Kidney glomerular epithelial cell (primary cell): ENCODE measurements at regions not wholly inside any gene's neighbourhood (a gene's known extent, or its start where the extent isn't known, plus 50 kb on each side); places are given as distances from the start of the nearest gene placed in this dataset.

ENCODE experiments used
- DNase-seq: peaks from one replicate; lab custom pipeline; 2025; lab: John Stamatoyannopoulos, UW

DNA sequence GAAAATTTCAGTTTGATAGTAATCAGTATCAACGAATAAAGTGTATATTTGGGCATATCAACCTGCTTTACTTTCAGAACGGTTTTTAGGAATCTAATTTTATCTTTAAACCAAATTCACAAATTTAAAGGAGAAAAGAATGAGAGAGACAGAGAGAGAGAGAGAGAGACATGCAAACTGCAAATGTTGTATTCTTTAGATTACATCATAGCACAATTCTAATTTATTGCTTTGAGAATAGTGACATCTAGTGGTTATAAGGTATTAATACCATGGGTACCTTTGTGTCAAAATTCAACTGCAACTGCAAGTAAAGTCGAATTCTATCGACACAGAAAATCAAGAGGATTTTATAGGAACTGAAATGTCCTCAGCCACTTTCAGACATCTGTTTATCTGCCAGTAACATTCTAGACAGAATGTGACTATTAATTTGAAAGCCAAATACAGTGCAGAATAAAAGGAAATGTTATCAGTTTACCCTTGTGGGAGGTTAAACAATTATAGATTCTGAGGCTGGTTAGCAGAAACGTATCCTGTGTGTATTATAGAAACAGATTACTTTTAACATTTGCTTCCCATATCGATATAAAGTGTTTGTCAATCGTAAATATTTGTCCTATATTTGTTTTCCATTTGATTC lies 529.8 kb upstream of the VRK2 start:
- peak; percentile 76 for DNase-seq

- DNase-seq: no peak
Observed at GRCh38 chr2:57523304-57523703, 523.3 kb upstream of the VRK2 start.

- no peak for DNase-seq
Observed at GRCh38 chr2:57527685-57528084, 518.9 kb upstream of the VRK2 start.

- DNase-seq: no peak
Observed at GRCh38 chr2:57528499-57528898, 518.1 kb upstream of the VRK2 start.

GRCh38 chr2:57534358-57534757 lies 512.2 kb upstream of the VRK2 start:
- DNase-seq: no peak

- DNase-seq: no peak
Observed at GRCh38 chr2:57536535-57537231, 509.9 kb upstream of the VRK2 start.

DNA sequence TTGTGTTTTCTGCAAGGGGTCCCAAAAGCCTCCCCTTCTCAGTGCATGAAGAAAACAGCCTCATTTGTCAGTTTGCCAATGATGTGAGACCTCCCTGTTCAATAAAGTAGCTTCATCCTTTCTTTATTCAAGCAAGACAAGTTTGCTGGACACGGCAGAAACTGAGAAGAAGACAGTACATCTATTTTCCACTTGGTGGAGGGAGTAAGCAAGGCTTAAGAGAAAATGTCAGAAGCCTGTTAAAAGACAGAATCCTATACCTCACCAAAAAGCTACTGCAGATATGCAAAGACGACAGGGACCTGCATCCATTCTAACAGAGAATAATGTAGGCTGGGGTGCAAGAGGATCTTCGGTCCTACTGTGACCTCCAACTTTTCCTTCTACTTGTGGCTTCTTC lies 506.8 kb upstream of the VRK2 start:
- DNase-seq: no peak

DNA sequence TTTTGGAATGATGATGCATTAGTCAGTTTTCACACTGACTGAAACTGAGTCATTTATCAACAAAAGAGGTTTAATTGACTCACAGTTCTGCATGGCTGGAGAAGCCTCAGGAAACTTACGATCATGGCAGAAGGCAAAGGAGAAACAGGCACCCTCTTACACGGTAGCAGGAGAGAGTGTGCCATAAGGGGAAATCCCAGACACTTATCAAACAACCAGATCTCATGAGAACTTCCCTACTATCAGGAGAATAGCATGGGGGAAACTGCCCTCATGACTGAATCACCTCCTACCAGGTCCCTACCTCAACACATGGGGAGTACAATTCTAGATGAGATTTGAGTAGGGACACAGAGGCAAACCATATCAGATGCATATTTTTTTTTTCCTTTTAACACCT lies 504.5 kb upstream of the VRK2 start:
- peak; percentile 21 for DNase-seq

DNA sequence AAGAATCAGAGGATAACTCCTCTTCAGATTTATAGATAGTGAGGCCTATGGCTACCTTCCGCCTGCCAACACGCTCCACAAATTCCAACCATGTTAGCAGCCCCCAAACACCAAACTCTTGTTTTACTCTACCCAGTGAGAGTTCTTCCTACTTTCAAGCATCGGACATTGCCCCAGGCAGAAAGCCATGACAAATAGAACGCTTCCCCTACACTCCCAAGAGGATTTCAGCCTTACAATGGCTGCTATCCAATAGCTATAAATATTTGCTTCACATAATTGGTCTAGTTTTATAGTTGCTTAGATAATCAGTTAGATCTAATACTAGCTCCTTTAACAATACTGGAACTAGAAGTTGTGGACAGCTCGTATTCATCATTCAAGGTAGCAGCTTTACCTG lies 503.4 kb upstream of the VRK2 start:
- no peak for DNase-seq

- no peak for DNase-seq
Observed at GRCh38 chr2:57544624-57545023, 502.0 kb upstream of the VRK2 start.

GRCh38 chr2:57546478-57546877 lies 500.1 kb upstream of the VRK2 start:
- no peak for DNase-seq

- no peak for DNase-seq
Observed at GRCh38 chr2:57549642-57550102, 496.9 kb upstream of the VRK2 start.

GRCh38 chr2:57550912-57551311 lies 495.7 kb upstream of the VRK2 start:
- DNase-seq: no peak

- DNase-seq: no peak
Observed at GRCh38 chr2:57552885-57553284, 493.7 kb upstream of the VRK2 start.

DNA sequence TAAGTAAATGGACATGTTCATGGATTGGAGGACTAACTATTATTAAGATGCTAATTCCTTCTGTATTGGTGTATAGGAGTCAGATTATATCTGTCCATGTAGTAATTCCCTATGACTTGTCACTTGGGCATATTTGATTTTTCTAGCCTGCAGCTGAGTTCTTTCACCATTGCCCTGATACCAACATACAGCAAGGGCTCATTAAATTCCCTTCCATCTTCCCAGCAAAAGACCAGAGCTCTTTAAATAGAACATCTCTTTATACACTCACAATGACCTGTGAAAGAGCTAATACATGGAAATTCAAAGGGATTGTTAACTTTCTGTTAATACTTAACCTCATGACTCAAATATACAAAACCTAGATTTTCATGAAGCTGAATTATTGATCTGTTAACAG lies 492.3 kb upstream of the VRK2 start:
- no peak for DNase-seq

GRCh38 chr2:57558312-57558711 lies 488.3 kb upstream of the VRK2 start:
- DNase-seq: no peak

- no peak for DNase-seq
Observed at GRCh38 chr2:57562495-57562894, 484.1 kb upstream of the VRK2 start.

GRCh38 chr2:57563015-57563414 lies 483.6 kb upstream of the VRK2 start:
- no peak for DNase-seq

DNA sequence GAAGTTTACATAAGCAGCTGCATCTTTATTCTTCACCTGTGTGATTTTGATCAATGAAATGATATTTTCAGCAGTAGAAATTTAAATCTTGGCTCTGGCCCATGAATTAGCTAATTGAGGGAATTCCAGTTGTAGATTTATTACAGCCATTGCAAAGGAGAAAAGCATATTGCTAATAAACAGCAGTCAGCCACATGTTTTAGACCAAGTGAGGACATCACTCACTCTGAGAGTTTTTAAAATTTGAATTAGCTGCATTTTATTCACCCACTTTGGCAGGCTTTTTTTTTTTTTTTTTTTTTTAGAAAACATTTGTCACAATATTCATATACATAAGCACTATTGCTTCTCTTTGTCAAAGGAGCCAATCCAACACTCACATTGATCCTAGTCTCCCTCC lies 479.4 kb upstream of the VRK2 start:
- DNase-seq: no peak

GRCh38 chr2:57569396-57569795 lies 477.2 kb upstream of the VRK2 start:
- DNase-seq: no peak

DNA sequence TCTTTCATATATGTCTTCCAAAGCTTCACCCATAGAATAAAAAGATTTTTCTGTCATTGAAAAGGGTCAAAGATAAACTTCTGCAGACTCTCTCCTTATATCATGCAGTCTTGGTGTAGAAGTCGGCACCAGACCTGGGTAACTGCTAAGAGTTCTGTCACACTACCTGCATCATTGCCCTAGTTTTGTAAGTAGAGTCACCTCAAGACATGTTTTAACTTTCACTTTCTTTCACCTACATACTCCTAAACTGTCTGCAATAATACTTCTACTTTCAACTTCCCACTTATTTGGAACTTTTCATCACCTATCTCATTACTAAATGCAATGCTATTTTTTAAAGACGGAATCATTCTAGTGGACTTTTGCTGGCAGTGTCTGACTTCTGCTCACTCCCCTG lies 475.6 kb upstream of the VRK2 start:
- DNase-seq: no peak

DNA sequence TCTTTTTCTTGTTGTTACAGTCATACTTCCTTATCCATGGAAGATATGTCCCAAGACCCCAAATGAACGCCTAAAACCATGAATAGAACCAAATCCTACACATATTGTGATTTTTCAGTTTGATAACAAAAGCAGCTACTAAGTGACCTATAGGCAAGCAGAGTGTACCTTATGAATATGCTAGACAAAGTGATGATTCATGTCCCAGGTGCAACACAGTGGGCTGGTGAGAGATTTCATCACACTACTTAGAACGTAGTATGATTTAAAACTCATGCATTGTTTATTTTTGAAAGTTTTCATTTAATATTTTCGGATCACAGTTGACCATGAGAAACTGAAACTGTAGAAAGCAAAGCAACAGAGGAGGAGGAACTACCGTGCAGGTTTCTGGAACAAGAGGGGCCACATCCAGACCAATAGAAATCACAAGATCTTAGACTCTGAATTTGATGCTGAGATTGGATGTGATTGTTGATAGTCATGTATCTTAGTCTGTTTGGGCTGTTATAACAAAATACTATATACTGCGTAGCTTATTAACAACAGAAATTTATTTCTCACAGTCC lies 470.8 kb upstream of the VRK2 start:
- no peak for DNase-seq

GRCh38 chr2:57576983-57577382 lies 469.6 kb upstream of the VRK2 start:
- no peak for DNase-seq

DNA sequence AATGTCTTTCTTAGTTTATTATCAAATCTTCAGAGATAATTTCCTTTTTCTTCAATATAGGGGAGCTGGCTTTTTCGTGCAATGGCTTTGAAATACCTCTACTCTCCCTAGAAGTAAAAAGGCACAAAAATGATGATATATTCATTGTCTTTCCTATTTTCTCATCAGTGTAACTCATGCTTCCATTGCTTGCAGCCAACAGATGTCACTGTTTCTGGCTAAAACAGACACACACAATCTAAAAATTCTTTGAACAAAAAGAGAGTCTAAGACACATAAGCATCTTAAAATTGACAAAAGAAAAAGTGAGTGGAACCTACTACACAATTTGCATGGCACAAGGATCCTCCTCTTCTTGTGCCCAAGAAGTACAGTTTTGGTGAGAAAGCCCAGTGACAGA lies 448.7 kb upstream of the VRK2 start:
- DNase-seq: no peak
